Tongue (tissue), 1 donor: ENCODE measurements at regions not wholly inside any gene's neighbourhood (a gene's known extent, or its start where the extent isn't known, plus 50 kb on each side); places are given as distances from the start of the nearest gene placed in this dataset.

Experiments
- DNase-seq: peaks from one replicate; pipeline ENCODE4 v3.0.0-alpha.2; 2015

GRCh38 chr4:25528391-25528790, 127.3 kb upstream of the SLC34A2 start:
- no peak for DNase-seq

- DNase-seq, result no peak
Observed at GRCh38 chr4:25531272-25531671, 124.4 kb upstream of the SLC34A2 start.

- DNase-seq, result no peak
Observed at GRCh38 chr4:25532591-25532990, 123.1 kb upstream of the SLC34A2 start.

DNA sequence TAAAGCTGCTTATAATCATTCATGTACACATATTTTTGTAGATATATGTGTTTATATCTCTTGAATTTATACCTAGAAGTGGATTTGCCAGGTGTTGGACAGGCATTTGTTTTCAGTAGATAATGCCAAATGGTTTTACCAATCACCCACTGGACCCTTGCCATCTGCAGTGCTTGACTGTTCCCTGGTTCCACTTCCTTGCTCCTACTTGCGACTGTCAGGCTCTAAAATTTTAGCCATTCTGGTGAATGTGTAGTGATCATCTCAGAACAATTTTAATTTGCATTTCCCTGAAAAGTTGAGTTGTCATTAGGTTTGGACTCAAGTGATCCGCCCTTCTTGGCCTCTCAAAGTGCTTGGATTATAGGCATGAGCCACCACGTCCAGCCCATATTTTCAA, 122.4 kb upstream of the SLC34A2 start:
- DNase-seq, result no peak

GRCh38 chr4:25535278-25535677, 120.4 kb upstream of the SLC34A2 start:
- no peak for DNase-seq

GRCh38 chr4:25535701-25536473, 119.8 kb upstream of the SLC34A2 start:
- no peak for DNase-seq

DNA sequence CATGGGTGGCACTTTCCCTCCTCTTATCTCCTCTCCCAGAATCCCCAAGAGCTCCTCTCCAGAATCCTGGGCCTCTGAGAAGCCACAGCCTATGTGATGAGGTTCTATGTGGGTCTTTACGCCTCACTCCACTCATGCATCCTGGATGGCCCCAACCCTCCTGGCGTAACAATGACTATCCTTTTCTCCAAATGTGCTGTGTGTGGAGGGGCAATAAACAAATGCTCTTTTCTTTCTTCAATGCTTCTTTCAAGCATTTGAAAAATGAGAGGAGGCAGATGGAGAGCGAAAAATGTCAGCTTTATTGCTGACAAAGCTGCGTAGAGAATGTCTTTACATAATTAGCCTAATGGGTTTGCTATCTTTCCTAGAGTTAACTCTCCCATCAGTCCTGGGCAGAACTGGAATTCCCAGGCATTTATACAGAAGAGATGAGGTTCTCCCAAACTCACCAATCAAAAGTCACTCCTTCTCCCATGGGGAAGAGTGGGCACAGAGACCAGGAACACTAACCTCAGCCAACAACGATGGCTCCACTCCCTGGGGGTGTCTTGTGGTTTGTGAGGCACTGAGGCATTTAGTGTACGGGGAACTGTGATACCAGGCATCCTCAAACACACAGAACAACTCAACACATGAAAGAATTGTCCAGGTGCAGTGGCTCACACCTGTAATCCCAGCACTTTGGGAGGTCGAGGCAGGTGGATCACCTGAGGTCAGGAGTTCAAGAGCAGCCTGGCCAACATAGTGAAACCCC, 118.9 kb upstream of the SLC34A2 start:
- no peak for DNase-seq

DNA sequence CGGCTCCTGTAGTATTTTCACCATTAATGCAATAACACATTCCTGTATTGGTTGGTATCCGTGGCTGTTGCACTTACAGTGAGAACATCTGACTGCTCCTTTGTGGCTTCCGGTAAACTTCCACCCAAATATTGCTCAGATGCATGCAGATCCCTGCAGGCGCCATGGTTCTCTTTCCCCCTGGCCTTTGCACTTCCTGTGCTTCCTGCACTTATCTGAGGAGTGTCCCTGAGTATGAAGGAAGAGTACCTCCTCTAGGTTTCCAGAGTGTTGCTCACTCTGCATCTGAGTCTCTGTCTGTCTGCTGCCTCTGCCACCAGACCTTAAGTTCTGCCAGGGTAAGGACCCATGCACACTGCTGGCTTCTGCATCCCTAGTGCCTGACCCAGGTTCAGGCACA, 117.2 kb upstream of the SLC34A2 start:
- no peak for DNase-seq

GRCh38 chr4:25539241-25539640, 116.4 kb upstream of the SLC34A2 start:
- DNase-seq, result no peak

GRCh38 chr4:25540734-25541133, 114.9 kb upstream of the SLC34A2 start:
- DNase-seq, result no peak

GRCh38 chr4:25547343-25547742, 108.3 kb upstream of the SLC34A2 start:
- no peak for DNase-seq

DNA sequence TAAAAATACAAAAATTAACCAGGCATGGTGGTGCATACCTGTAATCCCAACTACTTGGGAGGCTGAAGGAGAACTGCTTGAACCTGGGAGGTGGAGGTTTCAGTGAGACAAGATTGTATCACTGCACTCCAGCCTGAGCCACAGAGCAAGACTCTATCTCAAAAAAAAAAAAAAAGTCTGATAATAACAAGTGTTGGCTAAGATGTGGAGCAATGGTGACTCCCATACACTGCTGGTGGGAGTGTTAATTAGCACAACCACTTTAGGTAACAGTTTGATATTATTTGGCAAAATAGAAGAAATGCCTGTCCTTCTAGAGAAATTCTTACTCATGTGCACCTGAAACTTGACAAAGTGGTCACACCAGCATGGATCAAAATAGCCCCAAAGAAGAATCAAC, 106.2 kb upstream of the SLC34A2 start:
- no peak for DNase-seq

GRCh38 chr4:25550376-25551030, 105.1 kb upstream of the SLC34A2 start:
- no peak for DNase-seq

DNA sequence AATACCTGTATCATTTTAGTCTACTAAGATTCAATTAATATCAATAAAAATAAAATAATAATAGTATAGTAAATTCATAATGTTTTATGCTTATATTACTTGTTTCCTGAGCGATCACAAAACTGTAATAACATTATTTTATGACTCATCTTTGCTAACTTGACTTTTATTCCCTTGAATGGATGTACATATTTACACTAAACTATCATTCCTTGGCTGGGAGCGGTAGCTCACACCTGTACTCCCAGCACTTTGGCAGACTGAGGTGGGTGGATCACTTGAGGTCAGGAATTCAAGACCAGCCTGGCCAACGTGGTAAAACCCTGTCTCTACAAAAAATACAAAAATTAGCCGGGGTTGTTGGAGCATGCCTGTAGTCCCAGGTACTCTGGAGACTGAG, 104.0 kb upstream of the SLC34A2 start:
- DNase-seq, result no peak

DNA sequence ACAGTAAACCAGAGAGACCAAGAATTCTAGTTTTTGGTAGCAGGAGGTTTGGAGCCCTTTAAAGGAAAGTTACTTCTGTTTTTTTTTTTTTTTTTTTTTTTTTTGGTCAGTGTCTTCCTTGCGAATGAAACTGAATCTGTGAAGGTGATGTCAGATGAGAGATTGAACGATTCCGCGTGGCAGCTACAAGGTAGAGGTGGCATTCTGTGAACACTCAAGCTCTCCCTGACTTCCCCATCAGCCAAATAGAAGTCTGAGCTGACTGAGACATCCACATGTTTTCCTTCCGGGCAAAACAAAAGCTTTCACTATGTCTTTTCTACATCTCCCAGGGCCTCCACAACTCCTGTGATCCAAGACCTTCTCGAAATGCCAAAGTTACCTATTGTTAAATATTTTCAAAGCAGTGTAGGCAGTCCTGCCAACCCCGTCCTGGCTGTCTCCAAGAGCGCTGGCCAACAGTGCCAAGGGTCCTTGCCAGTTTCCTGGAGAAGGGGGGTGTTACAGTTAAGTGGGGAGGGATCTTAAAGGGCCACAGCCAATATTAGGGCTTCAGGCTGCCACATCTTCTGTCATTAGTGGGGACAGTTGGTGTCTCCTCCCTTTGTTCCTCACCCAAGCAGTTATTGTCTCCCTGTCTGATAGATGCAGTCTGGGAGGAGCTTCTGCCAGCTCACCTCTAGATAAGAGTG, 102.9 kb upstream of the SLC34A2 start:
- peak; percentile 41 for DNase-seq

- DNase-seq, result no peak
Observed at GRCh38 chr4:25559508-25559907, 96.1 kb upstream of the SLC34A2 start.

- no peak for DNase-seq
Observed at GRCh38 chr4:25560605-25561004, 95.0 kb upstream of the SLC34A2 start.

DNA sequence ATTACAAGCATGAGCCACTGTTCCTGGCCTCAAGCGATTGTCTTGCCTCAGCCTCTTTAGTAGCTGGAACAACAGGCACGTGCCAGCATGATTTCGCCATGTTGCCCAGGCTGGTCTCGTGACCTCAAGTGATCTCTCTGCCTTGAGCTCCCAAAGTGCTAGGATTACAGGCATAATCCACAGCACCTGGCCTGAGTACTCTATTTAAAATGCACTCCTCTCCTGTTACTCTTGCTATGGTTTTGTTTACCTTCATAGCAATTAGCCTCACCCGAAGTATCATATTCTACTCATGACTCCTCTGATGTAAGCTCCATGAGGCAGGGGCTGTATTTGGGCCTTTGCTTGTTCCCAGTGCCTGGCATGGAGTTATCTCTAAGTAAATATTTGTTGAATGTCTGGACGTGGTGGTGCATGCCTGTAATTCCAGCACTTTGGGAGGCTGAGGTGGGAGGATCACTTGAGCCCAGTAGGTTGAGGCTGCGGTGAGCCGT, 92.5 kb upstream of the SLC34A2 start:
- peak; percentile 72 for DNase-seq

DNA sequence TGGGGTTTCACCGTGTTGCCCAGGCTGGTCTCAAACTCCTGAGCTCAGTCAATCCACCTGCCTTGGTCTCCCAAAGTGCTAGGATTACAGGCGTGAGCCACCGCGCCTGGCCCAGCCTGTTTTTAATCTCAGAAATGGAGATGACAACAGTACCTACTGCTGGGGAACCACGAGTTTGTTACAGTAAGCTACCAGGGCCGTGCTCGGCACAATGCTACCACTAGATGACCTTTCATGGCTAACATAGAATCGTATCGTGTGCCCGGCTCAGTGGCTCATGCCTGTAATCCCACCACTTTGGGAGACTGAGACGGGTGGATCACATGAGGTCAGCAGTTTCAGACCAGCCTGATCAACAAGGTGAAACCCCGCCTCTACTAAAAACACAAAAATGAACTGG, 90.8 kb upstream of the SLC34A2 start:
- no peak for DNase-seq

GRCh38 chr4:25567253-25567652, 88.4 kb upstream of the SLC34A2 start:
- DNase-seq, result no peak

DNA sequence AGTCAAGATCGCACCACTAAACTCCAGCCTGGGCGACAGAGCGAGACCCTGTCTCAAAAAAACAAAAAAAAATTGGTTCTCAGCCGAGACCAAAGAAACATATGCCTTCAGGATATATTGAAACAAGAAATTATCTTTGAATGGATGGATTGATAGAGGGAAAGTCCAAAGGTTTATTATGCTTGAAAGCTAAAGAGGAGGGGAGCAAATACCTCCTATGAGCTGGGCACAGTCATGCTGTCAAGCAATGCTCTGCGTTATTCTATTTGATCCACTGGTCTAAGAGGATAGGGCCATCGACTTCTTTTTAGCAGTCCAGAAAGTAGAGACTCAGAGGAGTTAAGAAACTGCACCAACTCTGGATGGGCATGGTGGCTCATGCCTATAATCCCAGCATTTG, 85.9 kb upstream of the SLC34A2 start:
- DNase-seq, result no peak

DNA sequence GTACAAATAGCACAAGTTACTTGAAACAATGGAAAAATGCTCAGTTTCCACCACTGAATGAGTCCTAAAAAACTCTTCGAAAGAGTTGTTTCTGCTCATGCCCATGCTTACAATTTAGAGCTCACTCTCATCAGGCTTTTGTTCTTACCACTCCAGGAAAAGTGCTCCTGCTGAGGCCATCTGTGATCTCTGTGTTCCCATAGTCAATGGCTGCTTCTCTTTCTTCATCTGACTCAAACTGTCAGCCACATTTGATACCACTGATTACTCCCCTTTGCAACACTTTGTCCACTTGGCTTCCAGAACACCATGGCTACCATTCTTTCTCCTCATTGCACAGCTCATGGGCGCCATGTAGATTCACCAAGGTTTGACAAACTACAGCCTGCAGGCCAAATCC, 80.0 kb upstream of the SLC34A2 start:
- no peak for DNase-seq

DNA sequence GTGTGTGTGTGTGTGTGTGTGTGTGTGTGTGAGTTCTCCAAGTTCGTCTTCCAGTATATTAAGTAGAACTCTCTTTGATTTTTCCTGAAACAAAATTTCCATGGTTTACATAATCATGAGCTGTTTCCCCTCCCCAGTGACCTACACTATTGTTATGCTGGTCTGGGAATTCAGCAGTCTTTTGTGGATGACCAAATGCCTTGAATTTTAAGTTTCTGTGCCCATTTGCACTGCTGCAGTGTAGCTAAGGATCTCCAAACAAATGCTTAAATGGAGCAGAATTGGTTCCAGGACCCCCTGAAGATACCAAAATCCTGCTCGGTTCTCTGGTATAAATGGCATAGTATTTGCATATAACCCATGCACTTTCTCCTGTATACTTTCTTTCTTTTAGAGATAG, 77.2 kb upstream of the SLC34A2 start:
- no peak for DNase-seq
